Amniotic epithelial cell (primary cell): ENCODE measurements at regions not wholly inside any gene's neighbourhood (a gene's known extent, or its start where the extent isn't known, plus 50 kb on each side); places are given as distances from the start of the nearest gene placed in this dataset.
"Not testable (repeated sequence)": the region's sequence is repeated elsewhere in the genome, so short reads cannot be mapped to it uniquely, and the experiment has no call there.

Source experiments
- DNase-seq: peaks from one replicate; pipeline ENCODE4 v3.0.0-alpha.2; 2010; ENCODE audit warnings: low read depth

DNA sequence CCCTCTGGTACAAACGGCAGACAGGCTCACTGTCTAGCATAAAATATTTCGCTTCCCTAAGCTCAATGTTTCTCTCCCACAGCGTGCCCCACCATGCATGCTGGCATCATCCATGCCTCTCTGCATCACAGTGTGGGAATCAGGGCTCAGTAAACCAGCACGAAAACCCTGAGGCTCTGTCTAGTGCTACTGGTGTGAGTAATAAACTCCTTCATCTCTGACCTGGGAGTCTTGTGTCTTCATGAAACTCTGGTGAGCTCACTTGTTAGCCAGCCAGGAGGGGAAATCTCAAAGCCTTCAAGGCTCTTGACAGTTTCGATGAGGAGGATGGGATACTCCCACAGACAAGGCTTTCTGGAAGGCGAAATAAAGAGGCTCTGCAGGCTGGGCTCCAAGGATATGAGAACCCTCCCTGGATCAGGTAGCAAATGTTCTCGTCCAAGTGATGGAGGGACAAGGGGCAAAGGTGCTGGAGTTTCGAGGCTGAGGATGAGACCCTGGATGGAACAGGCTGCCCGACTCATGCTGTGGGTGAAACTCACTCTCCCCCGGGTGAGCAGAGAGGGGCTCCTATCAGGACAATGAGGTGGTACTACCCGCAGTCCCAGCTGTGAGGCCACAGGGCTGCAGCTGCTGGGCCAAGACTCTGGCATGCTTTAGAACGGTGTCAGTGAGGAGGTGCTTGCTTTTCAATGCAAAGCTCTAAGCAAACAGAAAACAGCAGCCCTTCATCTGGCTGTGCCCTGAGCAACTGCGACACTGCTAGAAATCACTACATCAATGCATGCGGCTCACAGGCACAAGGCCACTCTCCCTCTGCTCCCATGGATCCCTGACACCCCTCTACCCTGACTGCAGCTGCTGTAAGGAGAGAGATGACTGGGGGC lies 69.3 kb downstream of the SHANK2 start:
- no peak for DNase-seq

GRCh38 chr11:71181566-71181965 lies 70.8 kb downstream of the SHANK2 start:
- no peak for DNase-seq

DNA sequence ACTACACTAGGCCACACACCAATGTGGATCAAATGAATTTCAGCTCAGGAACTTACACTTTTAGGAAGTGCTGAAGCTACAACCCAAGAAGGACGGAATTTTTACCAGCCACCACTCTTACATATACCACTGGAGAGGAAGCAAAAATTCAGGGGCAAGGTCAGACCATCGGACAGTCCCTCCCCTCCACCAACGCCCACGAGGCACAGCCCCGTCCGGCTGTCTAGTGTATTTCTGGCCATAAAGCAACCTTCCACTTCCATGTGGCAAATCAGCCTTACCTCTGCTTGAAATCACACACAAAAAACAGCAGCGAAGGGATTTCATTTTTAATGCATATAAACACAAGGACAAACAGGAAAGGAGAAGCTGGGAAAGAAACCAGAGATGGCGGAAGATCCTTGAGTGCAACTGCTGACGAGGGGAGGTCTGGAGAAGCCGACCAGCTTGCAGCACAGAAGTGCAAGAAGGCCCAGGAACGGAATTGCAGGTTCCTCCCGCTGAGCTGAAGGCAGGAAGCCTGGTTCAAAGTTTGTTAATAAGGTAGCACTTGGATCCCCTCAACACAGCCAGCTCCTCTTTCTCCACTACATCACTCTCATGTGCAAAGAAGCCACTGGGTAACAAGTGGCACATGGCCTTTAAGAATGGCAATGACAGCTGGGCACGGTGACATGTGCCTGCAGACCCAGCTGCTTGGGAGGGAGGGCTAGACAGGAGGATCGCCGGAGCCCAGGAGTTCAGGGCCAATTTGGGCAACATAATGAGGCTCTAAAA lies 71.5 kb downstream of the SHANK2 start:
- DNase-seq: no peak

DNA sequence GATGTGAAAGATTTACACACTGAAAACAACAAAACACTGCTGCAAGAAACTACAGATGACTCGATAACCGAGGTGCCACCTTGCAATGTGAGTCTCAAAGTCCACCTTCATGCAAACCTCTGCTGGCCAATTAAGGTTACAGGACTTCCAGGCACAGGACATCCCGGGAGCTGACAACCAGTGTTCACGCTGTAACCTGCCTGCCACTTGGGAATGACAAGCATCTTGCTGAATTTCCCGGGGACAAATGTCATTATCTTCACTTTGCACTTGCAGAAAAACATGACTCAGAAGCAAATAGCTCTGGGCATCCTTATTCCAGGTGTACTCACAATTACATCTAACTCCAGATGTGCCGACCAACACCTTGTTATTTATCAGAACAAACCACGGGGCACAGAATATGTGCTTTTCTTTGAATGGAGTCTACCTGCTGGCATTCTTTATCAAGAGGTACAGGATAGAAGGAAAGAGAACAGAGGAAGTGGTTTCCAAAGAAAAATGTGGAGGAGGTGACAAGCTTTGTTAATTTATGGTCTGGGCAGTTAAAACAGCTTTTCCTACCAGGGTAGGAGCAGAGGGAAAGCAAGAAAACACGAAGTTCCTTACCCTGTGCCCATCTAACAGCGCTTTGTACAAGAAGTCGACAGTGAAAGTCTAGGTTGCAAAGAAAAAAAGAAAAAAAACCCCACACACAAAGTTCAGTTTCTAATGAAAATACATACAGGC lies 72.3 kb downstream of the SHANK2 start:
- no peak for DNase-seq

- no peak for DNase-seq
Measured at GRCh38 chr11:71178076-71178475, 74.3 kb downstream of the SHANK2 start.

DNA sequence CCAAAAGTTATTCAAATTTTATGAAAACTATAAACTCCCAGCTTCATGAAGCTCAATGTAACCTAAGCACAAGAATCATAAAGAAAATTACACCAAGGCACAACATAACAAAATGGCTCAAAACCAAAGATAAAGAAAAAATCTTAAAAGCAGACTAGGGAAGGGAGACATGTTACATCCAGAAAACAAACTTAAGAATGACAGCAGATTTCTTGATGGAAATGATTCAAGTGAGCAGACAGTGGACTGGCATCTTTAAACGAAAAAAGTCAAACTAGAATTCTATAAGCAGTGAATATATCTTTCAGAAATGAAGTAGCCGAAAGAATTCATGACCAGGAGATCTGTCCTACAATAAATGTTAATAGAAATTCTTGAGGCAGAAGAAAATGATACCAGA lies 75.6 kb downstream of the SHANK2 start:
- no peak for DNase-seq

GRCh38 chr11:71173709-71174108 lies 78.7 kb downstream of the SHANK2 start:
- DNase-seq: no peak

DNA sequence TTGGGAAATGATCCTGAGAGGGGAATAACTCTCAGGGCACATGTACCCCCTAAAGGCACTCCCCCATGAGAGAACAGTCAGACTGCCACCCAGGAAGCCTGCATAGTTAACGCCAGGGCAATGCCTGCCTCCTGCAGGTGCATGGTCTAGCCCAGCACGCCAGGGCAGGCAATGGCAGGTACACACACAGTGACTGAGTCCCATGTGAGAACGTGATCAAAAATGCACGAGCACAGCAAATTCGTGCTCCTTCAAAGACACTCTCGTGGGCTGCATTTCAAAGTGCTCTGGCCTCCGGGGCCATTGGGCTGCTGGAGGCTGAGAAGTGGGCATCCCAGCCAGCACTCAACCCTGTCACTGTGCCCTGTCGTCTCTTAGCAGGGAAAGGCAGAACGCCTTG lies 79.7 kb downstream of the SHANK2 start:
- no peak for DNase-seq

GRCh38 chr11:71171576-71171975 lies 80.8 kb downstream of the SHANK2 start:
- DNase-seq: no peak

- no peak for DNase-seq
Measured at GRCh38 chr11:71170624-71171423, 81.6 kb downstream of the SHANK2 start.

DNA sequence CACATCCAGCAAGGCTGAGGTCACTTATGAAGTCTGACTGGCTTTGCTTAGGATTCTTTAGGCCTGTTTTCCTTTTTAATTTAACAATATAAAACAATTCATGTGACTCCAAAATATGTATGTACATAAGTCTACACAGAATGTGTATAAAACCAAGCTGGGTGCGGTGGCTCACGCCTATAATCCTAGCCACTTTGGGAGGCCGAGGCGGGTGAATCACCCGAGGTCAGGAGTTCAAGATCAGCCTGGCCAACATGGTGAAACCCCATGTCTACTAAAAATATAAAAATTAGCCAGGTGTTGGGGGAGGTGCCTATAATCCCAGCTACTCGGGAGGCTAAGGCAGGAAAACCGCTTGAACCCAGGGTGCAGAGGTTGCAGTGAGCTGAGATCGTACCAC lies 83.1 kb downstream of the SHANK2 start:
- no peak for DNase-seq

- not testable (repeated sequence) for DNase-seq
Measured at GRCh38 chr11:71167814-71168213, 84.6 kb downstream of the SHANK2 start.

GRCh38 chr11:71165771-71166170 lies 86.6 kb downstream of the SHANK2 start:
- DNase-seq: no peak

GRCh38 chr11:71164621-71165020 lies 87.8 kb downstream of the SHANK2 start:
- no peak for DNase-seq

GRCh38 chr11:71164186-71164585 lies 88.2 kb downstream of the SHANK2 start:
- no peak for DNase-seq

DNA sequence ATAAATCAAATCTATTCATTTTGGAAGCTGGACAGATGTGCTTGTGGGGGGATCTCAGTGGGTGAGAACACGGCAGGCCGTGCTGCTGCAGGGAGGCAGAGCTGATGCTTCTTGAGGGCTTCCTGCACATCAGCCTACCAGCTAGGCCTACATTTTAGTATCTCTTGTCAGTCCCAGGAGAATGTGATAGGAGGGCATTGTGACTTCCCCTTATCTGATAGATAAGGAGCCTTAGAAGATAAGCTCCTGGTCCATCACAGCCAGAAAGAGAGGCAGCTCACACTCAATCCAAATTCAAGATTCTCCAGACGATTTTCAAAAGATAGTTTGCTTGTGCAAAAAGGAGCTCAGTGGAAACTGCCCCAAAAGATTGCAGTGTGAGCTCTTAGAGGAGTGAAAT lies 89.0 kb downstream of the SHANK2 start:
- DNase-seq: no peak

DNA sequence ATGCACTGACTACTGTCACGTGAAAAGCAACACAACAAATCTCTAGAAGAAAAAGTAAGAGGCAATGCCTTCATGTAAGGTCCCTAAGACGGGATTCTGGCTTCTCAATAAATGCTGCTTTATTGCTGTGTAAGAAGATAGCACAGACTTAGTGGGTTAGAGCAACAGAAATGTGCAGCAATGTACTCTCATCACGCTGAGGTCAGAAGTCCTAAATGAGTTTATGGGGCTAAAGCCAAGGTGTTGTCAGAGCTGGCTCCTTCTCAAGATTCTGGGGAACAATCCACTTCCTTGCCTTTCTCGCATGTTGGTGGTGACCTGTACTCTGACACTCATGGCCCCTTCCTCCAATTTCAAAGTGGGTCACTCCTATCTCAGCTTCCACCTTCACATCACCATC lies 93.4 kb downstream of the SHANK2 start:
- DNase-seq: no peak

GRCh38 chr11:71157676-71158075 lies 94.7 kb downstream of the SHANK2 start:
- DNase-seq: not testable (repeated sequence)

DNA sequence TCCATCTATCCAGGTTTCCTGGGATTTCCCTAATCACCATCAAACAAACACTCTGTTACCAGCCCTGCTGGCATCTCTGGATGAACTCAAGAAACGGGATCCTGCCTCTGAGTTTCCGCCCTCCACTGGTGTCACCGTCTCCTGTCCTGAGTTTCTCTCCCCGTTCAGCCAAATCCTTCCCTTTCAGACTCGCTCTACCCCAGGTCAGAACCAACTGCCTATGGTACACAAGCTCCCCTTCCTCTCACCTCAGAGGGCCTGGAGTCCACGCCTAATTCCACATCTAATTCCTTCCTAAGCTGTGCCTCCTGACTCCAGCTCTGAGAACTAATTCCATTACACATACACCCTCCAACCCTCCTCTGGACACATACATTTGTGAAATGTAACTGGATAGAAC lies 96.1 kb downstream of the SHANK2 start:
- DNase-seq: no peak

GRCh38 chr11:71155846-71156245 lies 96.5 kb downstream of the SHANK2 start:
- DNase-seq: no peak

GRCh38 chr11:71154261-71154805 lies 98.0 kb downstream of the SHANK2 start:
- DNase-seq: no peak

- DNase-seq: peak; percentile 46
Measured at GRCh38 chr11:71153005-71153390, 99.4 kb downstream of the SHANK2 start.
